ENCODE measurements at regions not wholly inside any gene's neighbourhood (a gene's known extent, or its start where the extent isn't known, plus 50 kb on each side); places are given as distances from the start of the nearest gene placed in this dataset.

GRCh38 chr2:105497094-105497493 lies 98.2 kb upstream of the FHL2 start:
- TF ChIP-seq CTCF (IDR thresholded peaks at IDR 0.05): no peak
- no peak for TF ChIP-seq POLR2A (IDR thresholded peaks at IDR 0.05)
- TF ChIP-seq POLR2AphosphoS5 (IDR thresholded peaks at IDR 0.05): no peak

Data from gastroesophageal sphincter (tissue), 3 donors.